GM23248 (cell line): ENCODE measurements at regions not wholly inside any gene's neighbourhood (a gene's known extent, or its start where the extent isn't known, plus 50 kb on each side); places are given as distances from the start of the nearest gene placed in this dataset.

Source experiments
- EZH2 ChIP-seq: fragments of 200-600 bp; sonication (generic); IDR thresholded peaks from 2 replicates; pipeline ENCODE4 v1.6.1; 2018; ENCODE audit warnings: antibody characterized with exemption, mild to moderate bottlenecking; ENCODE audit not compliant: insufficient read depth, poor library complexity, severe bottlenecking
- EZH2phosphoT487 ChIP-seq: fragments of 200-600 bp; sonication (generic); IDR thresholded peaks from 2 replicates; pipeline ENCODE4 v1.6.1; 2018; ENCODE audit warnings: antibody characterized with exemption, moderate library complexity, mild to moderate bottlenecking, low read depth; ENCODE audit not compliant: insufficient read depth

GRCh38 chr6:67653561-67653960 is 981.5 kb upstream of the ADGRB3 start:
- no peak for TF ChIP-seq EZH2
- TF ChIP-seq EZH2phosphoT487: no peak
